WTC11 (cell line): ENCODE measurements at regions not wholly inside any gene's neighbourhood (a gene's known extent, or its start where the extent isn't known, plus 50 kb on each side); places are given as distances from the start of the nearest gene placed in this dataset.

Source experiments
- ATAC-seq: fragments of 200-7000 bp; cut with Tn5 transposase; 2 replicates; pipeline ENCODE4 v1.10.0; 2021; ENCODE audit warnings: mild to moderate bottlenecking, moderate library complexity
- CTCF ChIA-PET: fragments of 300-600 bp; sonication (Branson Sonifier 250); formaldehyde crosslinking; loops from one replicate; lab custom pipeline; 2021; ENCODE audit warnings: antibody characterized with exemption; lab: Charles Lee
- POLR2A ChIA-PET: fragments of 350-600 bp; sonication (Branson Sonifier 250); formaldehyde crosslinking; loops from one replicate; lab custom pipeline; 2021; ENCODE audit warnings: antibody characterized with exemption; lab: Charles Lee
- DNase-seq: peaks from one replicate; pipeline ENCODE4 v3.0.0; 2021; ENCODE audit warnings: low spot score
- H3K27ac Mint-ChIP-seq: 2 replicates; pipeline ENCODE4 v1.8.0; 2021; ENCODE audit warnings: mixed read lengths
- H3K27me3 Mint-ChIP-seq: 2 replicates; pipeline ENCODE4 v1.8.0; 2021; ENCODE audit warnings: low read depth, mild to moderate bottlenecking, moderate library complexity, mixed read lengths
- H3K36me3 Mint-ChIP-seq: 2 replicates; pipeline ENCODE4 v1.8.0; 2021; ENCODE audit warnings: mixed read lengths
- H3K4me1 Mint-ChIP-seq: 2 replicates; pipeline ENCODE4 v1.8.0; 2022; ENCODE audit warnings: mixed read lengths
- H3K4me3 Mint-ChIP-seq: 2 replicates; pipeline ENCODE4 v1.8.0; 2021; ENCODE audit warnings: mild to moderate bottlenecking, moderate library complexity, mixed read lengths
- H3K9me3 Mint-ChIP-seq: 2 replicates; pipeline ENCODE4 v1.8.0; 2021; ENCODE audit warnings: mixed read lengths
- ELF4 ChIP-seq: sonication (generic); formaldehyde crosslinking; IDR thresholded peaks from 2 replicates; pipeline ENCODE4 v1.8.1; 2022; ENCODE audit warnings: low read depth, mild to moderate bottlenecking, moderate library complexity, missing genetic modification reagents
- EMX1 ChIP-seq: fragments of 250-450 bp; sonication (Bioruptor Pico); IDR thresholded peaks from 2 replicates; pipeline ENCODE4 v1.8.0; 2021; ENCODE audit warnings: mild to moderate bottlenecking
- ETV6 ChIP-seq: sonication (generic); formaldehyde crosslinking; IDR thresholded peaks from 2 replicates; pipeline ENCODE4 v1.8.1; 2022; ENCODE audit warnings: mild to moderate bottlenecking, missing genetic modification reagents
- FOXK1 ChIP-seq: sonication (generic); formaldehyde crosslinking; IDR thresholded peaks from 2 replicates; pipeline ENCODE4 v1.8.0; 2022; ENCODE audit warnings: mild to moderate bottlenecking, moderate library complexity, missing genetic modification reagents
- KAT7 ChIP-seq: sonication (generic); formaldehyde crosslinking; IDR thresholded peaks from 2 replicates; pipeline ENCODE4 v1.8.1; 2023; ENCODE audit warnings: missing genetic modification reagents, mild to moderate bottlenecking, borderline replicate concordance
- MXD4 ChIP-seq: fragments of 250-450 bp; sonication (Bioruptor Pico); IDR thresholded peaks from 2 replicates; pipeline ENCODE4 v1.8.0; 2021; ENCODE audit warnings: mild to moderate bottlenecking, moderate library complexity, borderline replicate concordance
- PRDM15 ChIP-seq: sonication (generic); formaldehyde crosslinking; IDR thresholded peaks from 2 replicates; pipeline ENCODE4 v1.8.0; 2022; ENCODE audit warnings: missing genetic modification reagents
- PREB ChIP-seq: sonication (generic); formaldehyde crosslinking; IDR thresholded peaks from 2 replicates; pipeline ENCODE4 v1.8.1; 2022; ENCODE audit warnings: mild to moderate bottlenecking, missing genetic modification reagents, moderate library complexity, borderline replicate concordance
- SP1 ChIP-seq: sonication (generic); formaldehyde crosslinking; conservative IDR thresholded peaks from 2 replicates; pipeline ENCODE4 v1.8.1; 2022; ENCODE audit warnings: missing genetic modification reagents
- TP53 ChIP-seq: sonication (generic); formaldehyde crosslinking; IDR thresholded peaks from 2 replicates; pipeline ENCODE4 v1.8.1; 2023; ENCODE audit warnings: mild to moderate bottlenecking, missing genetic modification reagents
- ZNF121 ChIP-seq: sonication (generic); formaldehyde crosslinking; IDR thresholded peaks from 2 replicates; pipeline ENCODE4 v1.8.0; 2023; ENCODE audit warnings: missing genetic modification reagents
- ZNF263 ChIP-seq: sonication (generic); formaldehyde crosslinking; IDR thresholded peaks from 2 replicates; pipeline ENCODE4 v1.8.1; 2022; ENCODE audit warnings: low read depth, mild to moderate bottlenecking, moderate library complexity, missing genetic modification reagents
- ZNF532 ChIP-seq: fragments of 250-450 bp; sonication (Bioruptor Pico); IDR thresholded peaks from 2 replicates; pipeline ENCODE4 v1.9.0; 2021; ENCODE audit warnings: mild to moderate bottlenecking, borderline replicate concordance
- TF ChIP-seq, protein P1 (sequence below): sonication (generic); formaldehyde crosslinking; IDR thresholded peaks from 2 replicates; pipeline ENCODE4 v1.8.0; 2022; ENCODE audit warnings: mild to moderate bottlenecking, missing genetic modification reagents
- TF ChIP-seq, protein P2 (sequence below): sonication (generic); formaldehyde crosslinking; IDR thresholded peaks from 2 replicates; pipeline ENCODE4 v1.8.1; 2022; ENCODE audit warnings: low read depth, missing genetic modification reagents, borderline replicate concordance
- TF ChIP-seq, protein P3 (sequence below): fragments of 250-450 bp; sonication (Bioruptor Pico); IDR thresholded peaks from 2 replicates; pipeline ENCODE4 v2.1.2; 2022; ENCODE audit warnings: mild to moderate bottlenecking, moderate library complexity

DNA sequence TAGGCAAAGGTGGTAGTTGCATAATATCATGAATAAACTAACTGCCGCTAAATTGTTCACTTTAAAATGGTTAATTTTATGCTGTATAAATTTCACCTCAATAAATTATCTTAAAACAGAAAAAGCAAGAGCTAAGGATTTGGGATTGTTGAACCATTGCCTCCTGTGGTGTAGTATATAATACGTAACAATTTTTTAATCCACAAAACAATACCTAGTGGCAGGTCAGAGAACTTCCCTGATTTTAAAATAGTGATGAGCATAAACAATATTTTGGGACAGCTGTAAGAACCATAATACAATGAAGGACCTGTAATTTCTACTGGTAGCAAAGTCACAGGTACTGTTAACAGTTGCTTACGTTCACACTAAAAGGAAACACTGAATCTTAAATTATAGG lies 161.9 kb upstream of the PRNP start:
- POLR2A ChIA-PET = no interaction called here
- peaks cover 14% of the 10 kb centered on the region; the same call in 1 of the 2 replicates for H3K9me3 Mint-ChIP-seq
- no peaks in the 10 kb centered on the region; the same call in 1 of the 2 replicates for H3K4me1 Mint-ChIP-seq
- H3K36me3 Mint-ChIP-seq = no peaks in the 10 kb centered on the region
- no peak overlapping the region for H3K27ac Mint-ChIP-seq
- no peak for ATAC-seq
- CTCF ChIA-PET = no interaction called here
- no peak for DNase-seq
- no peaks in the 10 kb centered on the region for H3K27me3 Mint-ChIP-seq
- H3K4me3 Mint-ChIP-seq = no peak overlapping the region
- TF ChIP-seq SP1 (CRISPR knock-in tag) (no peak), ETV6 (CRISPR knock-in tag) (no peak), PRDM15 (CRISPR knock-in tag) (no peak), KAT7 (CRISPR knock-in tag) (no peak), ZNF263 (CRISPR knock-in tag) (no peak), MXD4 (no peak)
- TF ChIP-seq, protein P1, sequence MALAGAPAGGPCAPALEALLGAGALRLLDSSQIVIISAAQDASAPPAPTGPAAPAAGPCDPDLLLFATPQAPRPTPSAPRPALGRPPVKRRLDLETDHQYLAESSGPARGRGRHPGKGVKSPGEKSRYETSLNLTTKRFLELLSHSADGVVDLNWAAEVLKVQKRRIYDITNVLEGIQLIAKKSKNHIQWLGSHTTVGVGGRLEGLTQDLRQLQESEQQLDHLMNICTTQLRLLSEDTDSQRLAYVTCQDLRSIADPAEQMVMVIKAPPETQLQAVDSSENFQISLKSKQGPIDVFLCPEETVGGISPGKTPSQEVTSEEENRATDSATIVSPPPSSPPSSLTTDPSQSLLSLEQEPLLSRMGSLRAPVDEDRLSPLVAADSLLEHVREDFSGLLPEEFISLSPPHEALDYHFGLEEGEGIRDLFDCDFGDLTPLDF (CRISPR knock-in tag) = no peak
- TF ChIP-seq, all 79 proteins: peak for 0

GRCh38 chr20:4522310-4522709 lies 163.9 kb upstream of the PRNP start:
- Mint-ChIP-seq H3K4me3 (no peak overlapping the region), H3K9me3 (0 out of 2 replicates have a peak, but pooled peaks cover 4% of the 10 kb centered on the region), H3K27ac (no peak overlapping the region), H3K27me3 (no peaks in the 10 kb centered on the region; the same call in 1 of the 2 replicates), H3K36me3 (no peaks in the 10 kb centered on the region), H3K4me1 (no peaks in the 10 kb centered on the region; the same call in 1 of the 2 replicates)
- ChIA-PET CTCF (no interaction called here), POLR2A (no interaction called here)
- TF ChIP-seq EMX1 (CRISPR knock-in tag) = no peak
- no peak for TF ChIP-seq PREB (CRISPR knock-in tag)
- TF ChIP-seq ZNF532 (CRISPR knock-in tag) = no peak
- no peak for TF ChIP-seq KAT7 (CRISPR knock-in tag)
- TF ChIP-seq ZNF121 (CRISPR knock-in tag) = no peak
- no peak for TF ChIP-seq FOXK1 (CRISPR knock-in tag)
- TF ChIP-seq, protein P2, sequence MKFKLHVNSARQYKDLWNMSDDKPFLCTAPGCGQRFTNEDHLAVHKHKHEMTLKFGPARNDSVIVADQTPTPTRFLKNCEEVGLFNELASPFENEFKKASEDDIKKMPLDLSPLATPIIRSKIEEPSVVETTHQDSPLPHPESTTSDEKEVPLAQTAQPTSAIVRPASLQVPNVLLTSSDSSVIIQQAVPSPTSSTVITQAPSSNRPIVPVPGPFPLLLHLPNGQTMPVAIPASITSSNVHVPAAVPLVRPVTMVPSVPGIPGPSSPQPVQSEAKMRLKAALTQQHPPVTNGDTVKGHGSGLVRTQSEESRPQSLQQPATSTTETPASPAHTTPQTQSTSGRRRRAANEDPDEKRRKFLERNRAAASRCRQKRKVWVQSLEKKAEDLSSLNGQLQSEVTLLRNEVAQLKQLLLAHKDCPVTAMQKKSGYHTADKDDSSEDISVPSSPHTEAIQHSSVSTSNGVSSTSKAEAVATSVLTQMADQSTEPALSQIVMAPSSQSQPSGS = no peak
- no peak for TF ChIP-seq ELF4
- TF ChIP-seq, protein P3, sequence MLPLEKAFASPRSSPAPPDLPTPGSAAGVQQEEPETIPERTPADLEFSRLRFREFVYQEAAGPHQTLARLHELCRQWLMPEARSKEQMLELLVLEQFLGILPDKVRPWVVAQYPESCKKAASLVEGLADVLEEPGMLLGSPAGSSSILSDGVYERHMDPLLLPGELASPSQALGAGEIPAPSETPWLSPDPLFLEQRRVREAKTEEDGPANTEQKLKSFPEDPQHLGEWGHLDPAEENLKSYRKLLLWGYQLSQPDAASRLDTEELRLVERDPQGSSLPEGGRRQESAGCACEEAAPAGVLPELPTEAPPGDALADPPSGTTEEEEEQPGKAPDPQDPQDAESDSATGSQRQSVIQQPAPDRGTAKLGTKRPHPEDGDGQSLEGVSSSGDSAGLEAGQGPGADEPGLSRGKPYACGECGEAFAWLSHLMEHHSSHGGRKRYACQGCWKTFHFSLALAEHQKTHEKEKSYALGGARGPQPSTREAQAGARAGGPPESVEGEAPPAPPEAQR (CRISPR knock-in tag) = no peak
- no peak for TF ChIP-seq TP53
- DNase-seq (no peak), ATAC-seq (no peak)
